Transverse colon (tissue), 4 donors: ENCODE measurements at regions not wholly inside any gene's neighbourhood (a gene's known extent, or its start where the extent isn't known, plus 50 kb on each side); places are given as distances from the start of the nearest gene placed in this dataset.

Experiments used
- DNase-seq: peaks from one replicate; pipeline ENCODE4 v3.0.0-alpha.2; 2019
- H3K27ac ChIP-seq, 4 donors: fragments of 200-600 bp; sonication (generic); 2 replicates each; pipeline ENCODE4 v1.5.1; 2016 to 2018; ENCODE audit warnings: inconsistent platforms in 4 of 4
- H3K27me3 ChIP-seq: fragments of 200-600 bp; sonication (generic); 2 replicates; pipeline ENCODE4 v1.5.1; 2017; ENCODE audit warnings: inconsistent platforms
- H3K36me3 ChIP-seq, 4 donors: fragments of 200-600 bp; sonication (generic); 2 replicates each; pipeline ENCODE4 v1.5.1; 2017 to 2019; ENCODE audit warnings: inconsistent platforms in 4 of 4
- H3K4me1 ChIP-seq, 4 donors: fragments of 200-600 bp; sonication (generic); 2 replicates each; pipeline ENCODE4 v1.5.1; 2017 to 2020; ENCODE audit warnings: inconsistent platforms in 4 of 4
- H3K4me3 ChIP-seq, 4 donors: fragments of 200-600 bp; sonication (generic); 1 replicate in 1 of 4; 2 replicates in 3 of 4; pipeline versions ENCODE4 v1.5.1 to v1.6.1; 2017 to 2019; ENCODE audit warnings: inconsistent platforms in 4 of 4
- H3K9me3 ChIP-seq, 2 donors: fragments of 200-600 bp; sonication (generic); 2 replicates each; pipeline ENCODE4 v1.5.1; 2017 to 2019; ENCODE audit warnings: inconsistent platforms in 2 of 2
- EP300 ChIP-seq: sonication (generic); formaldehyde crosslinking; IDR thresholded peaks from one replicate; pipeline ENCODE4 v1.6.1; 2017; ENCODE audit warnings: antibody characterized with exemption, low read depth
- POLR2A ChIP-seq: fragments of 450-650 bp; IDR thresholded peaks from one replicate; pipeline ENCODE4 v1.6.1; 2016; ENCODE audit warnings: antibody characterized with exemption, mild to moderate bottlenecking, moderate library complexity
- POLR2AphosphoS5 ChIP-seq, 3 donors: sonication (generic); formaldehyde crosslinking; IDR thresholded peaks; one replicate each; pipeline ENCODE4 v1.6.1; 2016; ENCODE audit warnings: antibody characterized with exemption in 3 of 3
- WGBS, 2 donors: methylation state at CpG; one replicate each; pipeline ENCODE4 v1.1.5; 2018; ENCODE audit warnings: low coverage in 1 of 2; 5-methylcytosine and 5-hydroxymethylcytosine counted together
- in situ Hi-C, 4 donors: fragments of 200-750 bp; cut with MboI; loops; one replicate each; pipeline versions ENCODE4 v1.15.0 to v1.15.1; 2017; ENCODE audit warnings: low sequenced_read_pairs in 3 of 4, low pct_ligation_motif_present in 1 of 4, low pct_unique_long_range_greater_than_20kb in 1 of 4
- intact Hi-C: fragments of 100-400 bp; cut with DNase I; formaldehyde crosslinking; loops from one replicate; pipeline ENCODE4 v1.15.1; 2023; ENCODE audit warnings: low total_unique reads
- TF ChIP-seq, protein P1 (sequence below), 5 experiments: fragments of 200-600 bp in 3 of 5; fragments of 450-650 bp in 2 of 5; sonication (generic) in 3 of 5; IDR thresholded peaks; 1 replicate in 2 of 5; 2 replicates in 3 of 5; pipeline ENCODE4 v1.5.1; 2016 to 2017; ENCODE audit warnings: antibody characterized with exemption in 5 of 5, inconsistent platforms in 3 of 5, mild to moderate bottlenecking in 2 of 5, moderate library complexity in 1 of 5

DNA sequence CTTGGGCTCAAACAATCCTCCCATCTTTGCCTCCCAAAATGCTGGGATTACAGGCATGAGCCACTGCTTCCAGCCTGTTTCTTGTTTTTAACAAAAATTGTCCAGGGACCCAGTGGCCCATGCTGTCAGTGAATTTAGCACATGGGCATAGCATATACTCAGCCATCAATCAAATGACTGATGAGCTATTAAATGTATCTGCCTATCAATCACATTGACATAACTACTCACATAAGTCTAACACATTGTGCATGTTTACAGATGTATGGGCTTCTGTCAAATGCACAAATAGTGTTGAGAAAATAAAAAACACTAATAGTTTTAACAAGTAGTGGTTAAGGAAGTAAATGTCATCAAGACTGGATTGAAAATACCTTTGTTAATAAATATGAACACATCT is 249.4 kb downstream of the COX18 start:
- H3K9me3 ChIP-seq, result no peaks in the 10 kb centered on the region
- TF ChIP-seq, protein P1, sequence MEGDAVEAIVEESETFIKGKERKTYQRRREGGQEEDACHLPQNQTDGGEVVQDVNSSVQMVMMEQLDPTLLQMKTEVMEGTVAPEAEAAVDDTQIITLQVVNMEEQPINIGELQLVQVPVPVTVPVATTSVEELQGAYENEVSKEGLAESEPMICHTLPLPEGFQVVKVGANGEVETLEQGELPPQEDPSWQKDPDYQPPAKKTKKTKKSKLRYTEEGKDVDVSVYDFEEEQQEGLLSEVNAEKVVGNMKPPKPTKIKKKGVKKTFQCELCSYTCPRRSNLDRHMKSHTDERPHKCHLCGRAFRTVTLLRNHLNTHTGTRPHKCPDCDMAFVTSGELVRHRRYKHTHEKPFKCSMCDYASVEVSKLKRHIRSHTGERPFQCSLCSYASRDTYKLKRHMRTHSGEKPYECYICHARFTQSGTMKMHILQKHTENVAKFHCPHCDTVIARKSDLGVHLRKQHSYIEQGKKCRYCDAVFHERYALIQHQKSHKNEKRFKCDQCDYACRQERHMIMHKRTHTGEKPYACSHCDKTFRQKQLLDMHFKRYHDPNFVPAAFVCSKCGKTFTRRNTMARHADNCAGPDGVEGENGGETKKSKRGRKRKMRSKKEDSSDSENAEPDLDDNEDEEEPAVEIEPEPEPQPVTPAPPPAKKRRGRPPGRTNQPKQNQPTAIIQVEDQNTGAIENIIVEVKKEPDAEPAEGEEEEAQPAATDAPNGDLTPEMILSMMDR (IDR thresholded peaks at IDR 0.05), result no peak
- no peak for TF ChIP-seq POLR2A
- TF ChIP-seq EP300, result no peak
- no peak for TF ChIP-seq POLR2AphosphoS5 (IDR thresholded peaks at IDR 0.05)
- H3K36me3 ChIP-seq, result no peaks in the 10 kb centered on the region
- H3K27me3 ChIP-seq, result no peaks in the 10 kb centered on the region
- in situ Hi-C loops, result no loop called here
- intact Hi-C loops, result no loop called here
- no peak for DNase-seq
- H3K27ac ChIP-seq, result no peak overlapping the region
- no peaks in the 10 kb centered on the region for H3K4me1 ChIP-seq
- H3K4me3 ChIP-seq, result no peak overlapping the region

DNA sequence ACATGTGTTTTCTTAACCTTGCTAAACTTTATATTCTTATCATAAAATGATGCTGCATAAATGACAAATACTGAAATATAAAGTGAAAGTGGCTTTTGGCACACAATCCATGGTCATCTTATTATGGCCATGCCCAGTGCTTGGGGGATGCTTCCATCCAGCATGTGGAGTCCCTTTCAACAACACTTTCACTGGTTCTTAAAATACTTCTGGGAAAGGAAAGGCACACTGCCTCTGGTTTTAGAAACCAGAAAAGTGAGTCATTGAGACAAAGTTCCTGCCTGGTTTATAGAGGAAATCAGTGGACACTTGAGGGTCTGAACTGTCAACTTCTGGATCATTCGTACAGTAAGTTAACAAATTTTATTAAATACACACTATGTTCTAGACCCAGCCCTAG is 248.0 kb upstream of the ADAMTS3 start:
- 40 to 72% methylated on average over 1 of the region's 1 CpG for WGBS, 2 donors
- no peaks in the 10 kb centered on the region for H3K36me3 ChIP-seq
- intact Hi-C loops, result no loop called here
- no peak overlapping the region for H3K27ac ChIP-seq
- no peak overlapping the region for H3K4me3 ChIP-seq
- H3K27me3 ChIP-seq, result no peaks in the 10 kb centered on the region
- no peak for DNase-seq
- in situ Hi-C loops, result no loop called here
- no peaks in the 10 kb centered on the region for H3K9me3 ChIP-seq
- TF ChIP-seq POLR2AphosphoS5 (IDR thresholded peaks at IDR 0.05) (no peak), POLR2A (no peak)
- TF ChIP-seq, protein P1 (IDR thresholded peaks at IDR 0.05), result no peak
- no peaks in the 10 kb centered on the region for H3K4me1 ChIP-seq

DNA sequence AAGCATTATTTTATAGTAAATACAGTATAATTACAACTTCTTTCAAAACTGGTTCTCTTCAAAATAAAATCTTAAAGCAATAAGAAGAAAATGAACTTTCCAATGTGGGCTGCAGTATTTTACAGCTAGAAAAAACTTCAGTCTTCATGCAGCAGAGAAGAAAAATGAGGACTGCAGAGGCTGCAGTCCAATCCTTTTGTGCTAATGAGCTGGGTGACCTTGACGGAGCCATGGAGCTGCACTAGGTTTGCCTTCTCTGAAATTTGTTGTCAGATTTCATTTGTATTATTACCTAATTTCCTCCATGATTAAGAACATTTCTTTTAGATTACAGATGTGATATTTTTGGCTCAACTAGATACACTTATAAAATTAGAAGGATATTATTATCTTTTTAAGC is 245.2 kb upstream of the ADAMTS3 start:
- H3K27me3 ChIP-seq, result no peaks in the 10 kb centered on the region
- WGBS, 2 donors, result 56 to 67% methylated on average over 1 of the region's 1 CpG
- TF ChIP-seq POLR2A (no peak), POLR2AphosphoS5 (IDR thresholded peaks at IDR 0.05) (no peak)
- TF ChIP-seq, protein P1 (IDR thresholded peaks at IDR 0.05), result no peak
- no peak overlapping the region for H3K27ac ChIP-seq
- intact Hi-C loops (no loop called here), in situ Hi-C loops (no loop called here)
- DNase-seq, result no peak
- no peaks in the 10 kb centered on the region for H3K4me1 ChIP-seq
- H3K9me3 ChIP-seq, result no peaks in the 10 kb centered on the region
- H3K4me3 ChIP-seq, result no peak overlapping the region
- no peaks in the 10 kb centered on the region for H3K36me3 ChIP-seq

DNA sequence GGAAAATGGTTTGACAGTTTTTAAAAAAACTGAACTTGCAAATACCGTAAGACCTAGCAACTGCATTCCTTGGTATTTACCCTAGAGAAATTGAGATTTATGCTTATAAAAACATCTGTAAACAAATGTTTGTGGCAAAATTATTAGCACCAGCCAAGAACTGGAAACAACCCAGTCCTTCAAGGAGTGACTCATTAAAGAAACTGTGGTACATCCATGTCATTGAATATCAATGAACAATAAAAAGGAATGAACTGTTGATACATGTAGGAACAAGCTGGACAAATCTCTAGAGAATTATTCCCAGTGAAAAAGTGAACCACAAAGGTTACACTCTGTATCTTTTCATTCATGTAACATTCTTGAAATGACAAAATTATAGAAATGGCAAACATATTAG is 240.2 kb upstream of the ADAMTS3 start:
- H3K4me3 ChIP-seq, result no peak overlapping the region
- no peak for TF ChIP-seq POLR2A
- TF ChIP-seq POLR2AphosphoS5 (IDR thresholded peaks at IDR 0.05), result no peak
- TF ChIP-seq, protein P1 (IDR thresholded peaks at IDR 0.05), result no peak
- TF ChIP-seq EP300, result no peak
- no peaks in the 10 kb centered on the region for H3K36me3 ChIP-seq
- intact Hi-C loops (loop anchor here (10.0 kb wide), 1 partner anchor 1666 kb away; no protein-coding TSS in a partner anchor), in situ Hi-C loops (no loop called here)
- no peaks in the 10 kb centered on the region for H3K9me3 ChIP-seq
- DNase-seq, result no peak
- H3K27ac ChIP-seq, result no peak overlapping the region
- WGBS, 2 donors, result 63% methylated on average over 1 of the region's 1 CpG; no CpG with 5 or more reads in 1 of the 2 donors
- no peaks in the 10 kb centered on the region for H3K4me1 ChIP-seq
- H3K27me3 ChIP-seq, result no peaks in the 10 kb centered on the region
